ENCODE measurements at regions not wholly inside any gene's neighbourhood (a gene's known extent, or its start where the extent isn't known, plus 50 kb on each side); places are given as distances from the start of the nearest gene placed in this dataset.

- TF ChIP-seq CTCF (IDR thresholded peaks at IDR 0.05) (no peak), POLR2A (IDR thresholded peaks at IDR 0.05) (no peak)
Observed at GRCh38 chr7:115289971-115290370, 368.1 kb downstream of the MDFIC start.

Data from heart left ventricle (tissue), 13 donors.